ENCODE measurements at regions not wholly inside any gene's neighbourhood (a gene's known extent, or its start where the extent isn't known, plus 50 kb on each side); places are given as distances from the start of the nearest gene placed in this dataset.

DNA sequence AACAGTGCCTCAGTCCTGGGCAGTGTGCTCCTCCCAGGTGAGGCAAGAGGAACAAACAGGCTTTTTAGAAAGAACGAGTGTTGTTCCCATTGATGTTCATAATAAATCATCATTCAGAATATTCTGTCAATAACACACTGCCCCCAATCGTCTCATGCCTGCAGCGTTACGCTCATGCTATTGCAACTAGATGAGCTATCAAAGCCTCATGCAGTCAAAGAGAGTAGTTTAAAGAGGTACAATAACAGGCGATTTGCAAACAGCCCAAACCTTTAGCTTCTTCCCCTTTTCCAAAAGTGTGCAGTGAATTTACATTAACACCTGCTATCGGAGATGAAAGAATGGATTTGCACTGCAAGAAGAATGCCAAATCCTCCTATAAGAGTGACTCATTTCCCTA is 1164.7 kb upstream of the MAP3K7 start:
- Histone ChIP-seq H3K4me1 (no peaks in the 10 kb centered on the region), H3K36me3 (no peaks in the 10 kb centered on the region), H3K27me3 (no peaks in the 10 kb centered on the region), H3K9me3 (no peaks in the 10 kb centered on the region), H3K4me3 (no peak overlapping the region), H3K27ac (no peak overlapping the region)
- TF ChIP-seq, protein P1, sequence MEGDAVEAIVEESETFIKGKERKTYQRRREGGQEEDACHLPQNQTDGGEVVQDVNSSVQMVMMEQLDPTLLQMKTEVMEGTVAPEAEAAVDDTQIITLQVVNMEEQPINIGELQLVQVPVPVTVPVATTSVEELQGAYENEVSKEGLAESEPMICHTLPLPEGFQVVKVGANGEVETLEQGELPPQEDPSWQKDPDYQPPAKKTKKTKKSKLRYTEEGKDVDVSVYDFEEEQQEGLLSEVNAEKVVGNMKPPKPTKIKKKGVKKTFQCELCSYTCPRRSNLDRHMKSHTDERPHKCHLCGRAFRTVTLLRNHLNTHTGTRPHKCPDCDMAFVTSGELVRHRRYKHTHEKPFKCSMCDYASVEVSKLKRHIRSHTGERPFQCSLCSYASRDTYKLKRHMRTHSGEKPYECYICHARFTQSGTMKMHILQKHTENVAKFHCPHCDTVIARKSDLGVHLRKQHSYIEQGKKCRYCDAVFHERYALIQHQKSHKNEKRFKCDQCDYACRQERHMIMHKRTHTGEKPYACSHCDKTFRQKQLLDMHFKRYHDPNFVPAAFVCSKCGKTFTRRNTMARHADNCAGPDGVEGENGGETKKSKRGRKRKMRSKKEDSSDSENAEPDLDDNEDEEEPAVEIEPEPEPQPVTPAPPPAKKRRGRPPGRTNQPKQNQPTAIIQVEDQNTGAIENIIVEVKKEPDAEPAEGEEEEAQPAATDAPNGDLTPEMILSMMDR (IDR thresholded peaks at IDR 0.05), result no peak
- FAIRE-seq, result no peak
- no peak for DNase-seq
- ATAC-seq, result no peak
- intact Hi-C loops (cut with DNase I), result no loop called here
- WGBS, 2 donors, result 25 to 32% methylated on average over 6 of the region's 6 CpGs

DNA sequence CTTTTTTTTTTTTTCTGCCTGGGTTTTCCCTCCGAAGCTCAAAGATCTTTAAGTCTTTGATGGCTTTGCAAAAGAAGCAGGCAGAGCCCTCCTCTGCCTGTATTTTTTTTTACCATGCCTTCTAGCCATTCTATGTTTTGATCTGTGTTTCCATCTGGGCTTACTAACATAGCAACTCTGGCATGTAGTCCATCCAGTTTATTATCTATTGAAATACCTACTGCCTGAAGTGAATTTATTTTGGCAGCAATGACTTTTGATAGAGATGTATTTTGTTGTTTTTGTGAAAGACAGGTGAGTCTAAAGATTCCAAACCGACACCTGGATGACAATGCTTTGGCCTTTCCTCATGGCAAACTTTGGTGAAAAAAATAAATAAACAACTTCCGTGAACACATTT is 1157.7 kb upstream of the MAP3K7 start:
- intact Hi-C loops (cut with DNase I), result no loop called here
- TF ChIP-seq, protein P1 (IDR thresholded peaks at IDR 0.05), result no peak
- whole genome bisulfite sequencing, 2 donors, result 11 to 21% methylated on average over 3 of the region's 3 CpGs
- ATAC-seq (no peak), FAIRE-seq (no peak), DNase-seq (no peak)
- no peaks in the 10 kb centered on the region for H3K27me3 ChIP-seq
- H3K9me3 ChIP-seq, result no peaks in the 10 kb centered on the region
- no peak overlapping the region for H3K4me3 ChIP-seq
- no peaks in the 10 kb centered on the region for H3K36me3 ChIP-seq
- no peak overlapping the region for H3K27ac ChIP-seq
- H3K4me1 ChIP-seq, result no peaks in the 10 kb centered on the region

DNA sequence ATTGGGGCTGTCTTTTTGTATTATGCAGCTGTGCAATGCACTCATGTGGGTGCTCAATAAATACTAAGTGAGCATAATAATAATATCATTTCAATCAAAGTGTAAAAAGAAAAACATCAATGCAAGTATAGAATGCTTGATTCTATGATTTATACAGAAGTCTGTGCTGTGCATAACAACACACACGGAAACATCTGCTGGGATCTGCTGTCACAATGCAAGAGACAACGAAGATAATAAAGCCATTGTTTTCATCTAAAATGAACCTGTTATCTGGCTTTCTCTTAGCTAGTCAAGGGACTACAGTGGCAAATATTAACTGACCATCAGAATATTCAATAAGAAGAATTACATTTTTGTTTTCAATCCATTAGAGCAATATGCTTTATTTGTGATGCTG is 1156.9 kb upstream of the MAP3K7 start:
- TF ChIP-seq, protein P1 (IDR thresholded peaks at IDR 0.05), result no peak
- intact Hi-C loops (cut with DNase I), result no loop called here
- Histone ChIP-seq H3K27ac (no peak overlapping the region), H3K9me3 (no peaks in the 10 kb centered on the region), H3K27me3 (no peaks in the 10 kb centered on the region), H3K4me3 (no peak overlapping the region), H3K36me3 (no peaks in the 10 kb centered on the region), H3K4me1 (no peaks in the 10 kb centered on the region)
- ATAC-seq (no peak), DNase-seq (no peak), FAIRE-seq (no peak)
- 20 to 30% methylated on average over 2 of the region's 2 CpGs for WGBS, 2 donors

DNA sequence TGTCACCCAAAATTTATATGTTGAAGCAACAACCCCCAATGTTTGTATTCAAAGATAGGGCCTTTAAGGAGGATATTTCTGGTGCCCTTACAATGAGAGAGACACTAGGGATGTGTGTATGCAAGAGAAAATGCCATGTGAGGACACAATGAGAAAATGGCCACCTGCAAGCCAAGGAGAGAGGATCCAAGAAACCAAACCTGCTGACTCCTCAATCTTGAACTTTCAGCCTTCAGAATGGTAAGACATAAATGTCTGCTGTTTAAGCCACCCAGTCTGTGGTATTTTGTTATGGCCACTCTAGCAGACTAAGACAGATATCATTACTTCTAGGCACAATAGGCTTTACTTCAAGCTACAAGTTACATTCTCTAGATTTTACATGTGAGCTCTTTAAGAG is 1145.1 kb upstream of the MAP3K7 start:
- no peak for FAIRE-seq
- Histone ChIP-seq H3K9me3 (no peaks in the 10 kb centered on the region), H3K36me3 (no peaks in the 10 kb centered on the region), H3K4me1 (no peaks in the 10 kb centered on the region), H3K27ac (no peak overlapping the region), H3K27me3 (no peaks in the 10 kb centered on the region), H3K4me3 (no peak overlapping the region)
- no peak for ATAC-seq
- DNase-seq, result no peak
- intact Hi-C loops (cut with DNase I), result no loop called here
- TF ChIP-seq, protein P1 (IDR thresholded peaks at IDR 0.05), result no peak

DNA sequence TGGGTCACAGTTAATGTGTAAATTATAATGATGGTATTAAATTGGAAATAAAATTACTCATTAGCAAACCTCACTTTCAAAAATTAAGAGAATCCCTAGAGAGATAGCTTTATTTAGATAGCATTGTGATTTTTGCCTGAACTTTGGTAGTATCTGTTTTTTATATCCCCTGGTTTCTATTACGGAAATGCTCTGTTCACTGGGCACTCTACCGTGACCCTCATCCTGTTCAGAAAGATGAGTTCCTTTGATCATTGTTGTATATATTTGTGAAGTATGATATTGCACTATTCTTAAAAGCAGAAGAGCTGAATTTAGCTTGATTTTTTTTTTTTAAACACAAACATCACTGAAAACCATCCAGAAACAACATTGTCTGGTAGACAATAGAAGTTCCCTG is 1143.8 kb upstream of the MAP3K7 start:
- Histone ChIP-seq H3K4me3 (no peak overlapping the region), H3K27ac (no peak overlapping the region), H3K4me1 (no peaks in the 10 kb centered on the region), H3K36me3 (no peaks in the 10 kb centered on the region), H3K9me3 (no peaks in the 10 kb centered on the region), H3K27me3 (no peaks in the 10 kb centered on the region)
- 77 to 91% methylated on average over 2 of the region's 2 CpGs for WGBS, 2 donors
- intact Hi-C loops (cut with DNase I), result no loop called here
- no peak for FAIRE-seq
- DNase-seq, result no peak
- TF ChIP-seq, protein P1 (IDR thresholded peaks at IDR 0.05), result no peak
- no peak for ATAC-seq
